Right renal cortex interstitium (tissue), 3 donors: ENCODE measurements at regions not wholly inside any gene's neighbourhood (a gene's known extent, or its start where the extent isn't known, plus 50 kb on each side); places are given as distances from the start of the nearest gene placed in this dataset.
"Not testable (repeated sequence)": the region's sequence is repeated elsewhere in the genome, so short reads cannot be mapped to it uniquely, and the experiment has no call there.

Experiments
- DNase-seq, 3 donors: peaks; one replicate each; pipeline ENCODE4 v3.0.0-alpha.2; 2013; ENCODE audit warnings: low read depth in 3 of 3, low spot score in 2 of 3

DNA sequence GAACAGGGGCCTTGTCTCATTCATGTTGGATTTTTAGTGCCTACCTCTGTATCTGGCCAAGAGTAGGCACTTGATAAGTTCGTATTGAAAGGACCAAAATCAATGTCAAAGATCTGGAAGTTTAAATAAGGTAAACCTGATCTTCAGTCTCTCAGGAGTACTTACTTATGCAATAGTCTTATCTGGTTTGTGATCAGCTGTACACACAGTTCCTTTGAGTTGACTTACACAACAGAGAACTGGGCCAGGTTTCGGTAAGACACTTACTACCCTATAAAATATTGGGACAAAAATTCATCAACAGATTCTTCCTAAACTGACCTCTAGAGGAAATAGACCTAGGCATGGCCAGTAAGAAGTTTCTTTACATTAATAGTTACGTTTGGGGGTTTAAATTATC lies 113.6 kb upstream of the NXPH2 start:
- DNase-seq, result no peak

DNA sequence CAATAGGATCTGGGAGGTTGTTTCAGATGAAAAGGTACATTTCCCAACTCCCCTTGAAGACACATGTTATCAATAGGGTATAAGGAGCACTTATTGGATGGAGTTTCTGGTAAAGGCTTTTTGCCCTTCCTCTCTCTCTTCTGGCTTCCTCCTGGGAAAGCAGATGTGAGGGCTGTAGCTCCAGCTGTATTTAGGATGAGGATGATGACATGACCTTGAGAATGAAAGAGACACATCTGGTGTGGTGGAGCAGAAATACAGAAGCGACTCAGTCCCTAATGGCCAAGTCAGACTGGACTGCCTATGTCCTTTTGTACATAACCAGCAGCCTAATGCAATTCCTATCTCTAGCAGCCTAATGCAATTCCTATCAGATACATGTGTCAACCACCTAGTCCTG lies 100.9 kb upstream of the NXPH2 start:
- no peak for DNase-seq

DNA sequence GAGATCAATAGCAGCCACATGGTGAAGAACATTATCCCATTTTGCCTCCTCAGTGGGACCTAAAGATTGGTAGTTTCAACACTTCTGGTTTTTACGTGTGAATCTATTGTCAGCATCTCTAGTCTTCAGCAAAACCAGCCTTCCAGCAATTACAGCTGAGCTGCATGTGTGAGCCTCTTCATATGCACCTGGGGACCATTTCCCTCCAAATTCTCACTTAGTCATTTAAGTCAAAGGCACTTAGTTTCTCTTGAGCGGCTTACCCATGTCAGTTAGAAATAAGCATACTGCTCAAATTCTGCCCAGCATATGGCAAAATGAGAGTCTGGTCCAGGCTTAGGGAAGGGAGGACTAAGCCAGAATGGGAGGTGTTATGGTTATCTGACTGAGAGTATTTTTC lies 99.7 kb upstream of the NXPH2 start:
- no peak for DNase-seq

DNA sequence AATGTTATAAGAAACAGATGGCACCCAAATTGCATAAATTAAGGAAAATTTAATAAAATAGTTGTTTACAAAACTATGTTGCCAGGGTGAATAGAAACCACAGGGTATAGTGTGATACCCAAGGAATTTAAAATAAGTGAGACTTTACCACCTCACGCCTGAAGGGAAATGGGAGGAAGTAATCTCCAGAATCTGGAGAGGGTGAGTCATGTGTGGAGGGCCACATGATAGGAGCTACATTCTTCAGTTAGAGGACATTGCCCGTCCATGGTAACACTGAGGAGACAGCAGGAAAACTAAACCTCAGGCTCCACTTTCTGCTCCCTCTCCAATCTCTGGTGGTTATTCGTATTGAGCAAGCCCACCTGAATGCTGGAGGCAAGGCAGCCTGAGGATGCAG lies 97.2 kb upstream of the NXPH2 start:
- no peak for DNase-seq

DNA sequence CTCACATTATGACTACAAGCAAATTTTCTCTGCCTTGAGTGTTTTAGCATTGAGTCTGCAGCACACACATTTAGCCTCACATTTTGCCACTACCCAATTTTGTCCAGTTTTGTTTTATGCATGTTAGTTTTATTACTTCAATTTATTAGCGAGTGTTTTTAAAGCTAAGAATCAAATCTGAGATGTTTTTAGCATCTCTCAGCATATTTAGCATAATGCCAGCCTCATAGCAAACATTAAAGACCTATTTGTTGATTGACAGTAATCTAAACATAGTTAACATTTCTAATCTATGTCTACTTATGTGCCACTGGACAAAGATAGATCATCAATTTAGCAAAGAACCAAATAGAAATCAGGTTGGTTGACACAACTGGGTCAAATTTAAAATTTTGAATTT lies 94.1 kb upstream of the NXPH2 start:
- DNase-seq, result no peak

DNA sequence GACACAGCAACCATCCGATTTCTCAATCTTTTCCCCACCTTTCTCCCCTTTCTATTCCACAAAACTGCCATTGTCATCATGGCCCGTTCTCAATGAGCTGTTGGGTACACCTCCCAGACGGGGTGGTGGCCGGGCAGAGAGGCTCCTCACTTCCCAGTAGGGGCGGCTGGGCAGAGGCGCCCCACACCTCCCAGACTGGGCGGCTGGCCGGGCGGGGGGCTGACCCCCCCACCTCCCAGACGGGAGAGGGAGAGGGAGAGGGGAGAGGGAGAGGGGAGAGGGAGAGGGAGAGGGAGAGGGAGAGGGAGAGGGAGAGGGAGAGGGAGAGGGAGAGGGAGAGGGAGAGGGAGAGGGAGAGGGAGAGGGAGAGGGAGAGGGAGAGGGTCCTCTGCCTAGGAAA lies 91.9 kb upstream of the NXPH2 start:
- not testable (repeated sequence) for DNase-seq

DNA sequence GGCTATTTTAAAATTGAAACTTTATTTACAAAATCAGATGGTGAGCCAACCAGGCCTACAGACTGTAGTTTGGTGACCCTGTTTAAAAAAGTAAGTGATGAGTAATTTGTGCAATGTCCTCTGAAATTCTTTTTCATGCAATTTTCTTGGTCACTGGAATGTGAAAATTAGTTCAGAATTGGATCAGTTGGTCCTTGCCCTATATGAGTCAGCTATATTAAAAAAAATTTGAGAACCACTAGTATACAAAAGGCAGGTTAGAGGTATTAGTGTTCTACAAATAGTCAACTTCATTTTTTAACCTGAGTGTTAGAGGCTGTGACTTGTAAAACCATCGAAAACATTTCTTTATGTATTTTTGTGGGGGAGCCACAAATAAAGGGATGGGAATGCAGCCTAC lies 91.1 kb upstream of the NXPH2 start:
- DNase-seq, result no peak

DNA sequence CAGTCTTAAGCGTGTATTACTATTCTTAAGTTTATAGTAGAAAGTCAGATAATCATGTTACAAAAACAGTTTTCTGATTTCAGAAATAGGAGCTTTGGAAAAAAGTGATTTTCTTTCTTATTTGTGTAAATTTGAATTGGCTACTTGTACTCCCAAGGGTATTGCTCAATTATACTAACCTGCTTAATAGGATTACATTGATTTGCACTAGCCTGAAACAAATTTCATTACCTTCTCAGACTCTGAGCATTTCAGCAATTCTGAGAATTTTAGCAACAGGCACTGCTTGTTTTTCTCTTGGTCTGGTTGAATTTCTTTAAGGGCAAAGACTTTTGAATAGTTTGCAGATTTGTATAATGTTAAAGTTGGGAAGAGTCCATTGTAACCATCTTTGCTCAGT lies 87.2 kb upstream of the NXPH2 start:
- DNase-seq, result no peak

DNA sequence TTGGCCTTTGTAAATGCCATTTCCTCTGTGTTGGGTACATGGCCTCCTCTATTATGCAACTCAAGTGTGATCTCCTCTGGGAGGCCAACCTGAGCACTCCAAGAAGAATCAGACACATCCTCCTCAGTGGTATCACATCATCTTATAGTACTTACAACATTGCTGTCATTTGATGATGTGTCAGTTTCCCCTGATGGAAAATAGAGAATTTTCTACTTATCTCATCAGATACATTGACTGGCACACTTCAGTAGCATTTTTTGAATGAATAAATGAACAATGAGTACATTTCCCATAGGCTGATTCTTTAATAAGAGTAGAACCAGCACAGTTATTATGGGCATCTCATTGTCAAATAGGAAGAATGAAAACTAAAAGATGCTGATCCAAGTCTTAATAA lies 86.6 kb upstream of the NXPH2 start:
- DNase-seq, result no peak

DNA sequence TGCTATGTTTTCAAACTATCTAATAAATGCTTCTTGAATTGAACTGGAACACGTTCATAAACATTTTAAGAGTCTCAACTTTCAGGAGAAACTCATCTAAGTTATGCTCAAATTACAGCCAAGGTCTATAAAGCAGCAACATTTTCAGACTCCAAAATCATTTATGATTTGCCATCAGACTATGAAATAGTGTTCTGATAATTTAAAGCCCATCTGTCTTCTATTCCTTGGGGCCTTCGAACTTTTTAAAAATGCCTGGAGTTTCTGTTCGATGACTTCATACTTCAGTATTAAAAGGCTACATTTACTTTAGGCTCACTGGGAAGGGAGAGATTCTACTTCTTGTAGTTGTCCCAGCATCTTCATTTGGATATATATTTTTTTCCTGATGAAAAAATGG lies 73.6 kb upstream of the NXPH2 start:
- DNase-seq, result no peak

DNA sequence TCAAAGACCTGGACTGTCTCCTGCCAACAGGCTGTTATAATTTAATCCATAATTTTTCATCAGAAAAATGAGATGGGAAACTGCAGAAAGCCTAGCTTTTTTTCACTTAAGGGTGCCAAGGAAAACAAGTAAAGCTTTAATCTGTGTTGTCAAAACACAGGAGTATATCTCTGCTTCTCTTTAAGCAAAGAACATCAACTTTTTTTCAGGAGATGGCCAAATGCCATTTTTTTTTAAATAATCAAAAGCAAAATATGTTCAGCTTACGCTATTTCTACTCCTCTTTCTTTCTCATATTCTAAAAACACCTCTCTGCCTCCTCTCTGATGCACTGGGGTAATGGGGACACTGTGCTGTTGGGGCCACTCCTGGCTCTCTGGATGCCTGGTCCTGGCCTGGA lies 73.1 kb upstream of the NXPH2 start:
- no peak for DNase-seq

DNA sequence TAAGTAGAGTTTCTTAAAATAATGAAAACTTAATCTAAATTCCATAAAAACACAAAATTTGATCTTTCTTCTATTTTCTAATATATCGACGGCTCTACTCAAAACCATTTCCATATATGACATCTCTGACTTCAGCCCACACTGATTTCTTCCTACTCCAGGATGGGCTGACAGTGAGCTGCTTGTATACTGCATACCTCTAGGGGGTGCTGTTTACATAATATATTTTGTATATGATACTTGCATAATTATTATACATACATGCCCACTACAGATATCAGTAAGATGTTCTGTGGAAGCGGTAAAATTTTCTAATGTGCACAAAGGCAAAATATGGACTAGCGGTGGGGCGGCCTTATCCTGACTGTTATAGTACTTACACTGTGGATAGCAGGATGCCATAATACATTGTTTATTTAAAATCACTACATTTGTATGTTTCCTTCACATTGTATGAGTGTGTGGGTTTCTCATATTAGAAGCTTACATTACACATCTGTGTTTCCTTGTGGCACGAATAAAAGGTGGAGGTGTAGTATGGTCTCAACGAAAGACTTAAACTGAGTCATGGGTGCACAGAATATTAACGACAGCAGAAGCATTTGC lies 66.1 kb upstream of the NXPH2 start:
- DNase-seq, result peak in 1 of 3 donors; percentile 3

DNA sequence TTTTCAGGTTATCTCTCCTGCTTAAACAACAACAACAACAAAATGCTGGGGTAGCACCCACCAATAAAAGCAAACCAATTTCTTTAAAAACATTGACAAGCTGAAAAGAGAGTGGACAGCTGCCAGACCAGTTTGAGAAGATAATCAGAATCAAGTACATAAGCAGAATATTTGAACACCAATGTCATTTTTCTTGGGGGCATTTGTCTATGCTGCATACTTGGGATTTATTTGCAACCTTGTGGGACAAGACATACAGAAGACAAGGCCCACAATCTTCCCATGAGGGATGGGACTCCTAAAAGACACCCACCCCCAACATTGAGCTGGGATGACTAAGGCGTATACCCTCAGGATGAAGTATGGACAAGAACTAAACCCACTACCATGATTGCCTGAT lies 62.2 kb upstream of the NXPH2 start:
- no peak for DNase-seq

DNA sequence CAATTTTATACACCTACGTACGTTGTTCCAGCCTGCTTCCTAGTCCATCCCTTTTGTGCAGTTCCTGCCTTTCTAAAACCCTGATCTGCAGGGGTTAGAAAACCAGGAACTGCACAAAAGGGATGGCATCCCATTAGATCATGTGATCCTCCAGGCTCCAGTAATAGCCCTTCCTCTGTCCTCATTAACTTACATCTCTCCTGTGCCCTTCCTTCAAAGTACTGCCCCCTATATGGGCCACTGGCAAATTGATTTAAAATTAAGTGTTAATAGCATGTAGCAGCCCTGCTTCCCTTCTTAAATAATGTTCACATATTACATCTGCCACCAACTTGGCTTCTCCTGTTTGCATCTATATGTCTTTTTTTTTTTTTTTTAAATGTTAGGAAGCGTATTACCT lies 61.3 kb upstream of the NXPH2 start:
- DNase-seq, result no peak

DNA sequence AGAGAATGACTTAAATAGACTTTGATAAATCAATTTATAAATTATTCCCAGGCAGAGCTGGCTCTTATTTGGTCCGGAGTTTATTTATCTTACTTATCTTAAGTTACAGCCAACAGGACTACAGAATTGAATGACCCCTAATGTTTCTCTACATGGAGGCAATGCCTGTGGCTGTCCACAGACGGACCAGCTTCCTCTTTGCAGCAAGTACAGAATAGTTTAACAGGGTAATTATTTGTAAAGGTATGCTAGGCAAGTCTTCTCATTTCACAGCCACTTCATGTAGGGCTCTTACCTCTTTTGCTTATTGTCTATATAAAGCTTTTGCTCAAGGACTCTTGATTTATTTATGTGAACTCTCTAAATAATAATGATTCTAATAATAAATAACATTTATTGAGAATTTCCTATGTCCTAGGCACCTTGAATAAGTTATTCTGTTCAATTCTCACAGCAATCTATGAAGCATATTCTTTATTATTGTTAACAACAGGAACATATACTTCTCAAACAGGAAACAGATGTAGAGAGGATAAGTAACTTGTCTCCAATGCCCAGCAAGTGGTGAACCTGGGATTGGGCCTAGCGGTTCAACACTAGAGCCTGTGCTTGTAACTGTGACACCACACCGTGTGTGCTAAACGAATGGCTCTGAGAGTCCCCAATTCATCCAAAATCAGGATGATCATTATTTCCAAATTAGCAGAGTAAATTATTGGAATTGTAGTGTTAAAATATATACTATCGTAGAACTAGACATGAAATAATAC lies 58.8 kb upstream of the NXPH2 start:
- no peak for DNase-seq

DNA sequence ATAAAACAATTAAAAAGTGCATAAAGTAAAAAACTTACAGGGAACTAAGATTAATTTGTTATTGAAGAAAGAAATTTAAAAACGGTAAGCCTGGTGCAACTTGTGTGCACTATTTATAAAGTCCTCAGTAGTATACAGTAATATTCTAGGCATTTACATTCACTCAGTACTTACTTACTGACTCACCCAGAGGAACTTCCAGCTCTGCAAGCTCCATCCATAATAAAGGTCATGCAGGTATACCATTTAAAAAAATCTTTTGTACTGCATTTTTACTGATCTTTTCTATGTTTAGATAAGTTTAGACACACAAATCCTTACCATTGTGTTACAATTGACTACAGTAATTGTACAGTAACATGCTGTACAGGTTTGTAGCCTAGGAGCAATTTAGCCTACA lies 51.5 kb upstream of the NXPH2 start:
- DNase-seq, result no peak

DNA sequence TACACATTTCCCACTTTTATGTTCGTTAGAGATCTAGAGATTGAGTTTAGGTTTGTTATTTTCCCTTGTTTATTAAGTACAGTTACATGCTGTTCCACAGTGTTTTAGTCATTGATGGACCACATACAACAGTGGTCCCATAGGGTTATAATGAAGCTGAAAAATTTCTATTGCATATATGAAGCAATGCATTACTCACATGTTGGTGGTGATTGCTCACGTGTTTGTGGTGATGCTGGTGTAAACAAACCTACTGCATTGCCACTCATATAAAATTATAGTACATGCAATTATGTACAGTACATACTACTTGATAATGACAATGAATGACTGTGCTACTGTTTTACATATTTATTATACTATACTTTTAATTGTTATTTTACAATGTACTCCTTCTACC lies 51.0 kb upstream of the NXPH2 start:
- no peak for DNase-seq

DNA sequence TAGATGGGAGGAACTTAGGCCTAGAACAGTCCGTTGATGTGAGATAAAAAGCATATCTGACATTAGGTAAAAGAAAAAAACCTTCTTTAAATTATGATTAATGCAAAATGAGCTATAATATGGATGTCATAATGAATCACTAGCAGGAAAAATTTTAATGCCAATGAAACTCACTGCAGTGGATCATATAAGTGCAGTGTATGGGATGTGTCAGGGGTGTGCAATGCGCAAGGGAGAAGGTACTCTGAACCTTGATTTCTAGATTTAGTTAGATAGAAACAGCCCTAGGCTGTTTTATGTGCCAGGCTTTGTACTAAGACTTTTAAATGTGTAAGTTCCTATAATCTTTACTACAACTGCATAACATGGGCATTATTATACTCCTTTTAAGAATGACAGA lies 50.4 kb upstream of the NXPH2 start:
- no peak for DNase-seq
